ENCODE measurements at regions not wholly inside any gene's neighbourhood (a gene's known extent, or its start where the extent isn't known, plus 50 kb on each side); places are given as distances from the start of the nearest gene placed in this dataset.
"Not testable (repeated sequence)": the region's sequence is repeated elsewhere in the genome, so short reads cannot be mapped to it uniquely, and the experiment has no call there.

DNA sequence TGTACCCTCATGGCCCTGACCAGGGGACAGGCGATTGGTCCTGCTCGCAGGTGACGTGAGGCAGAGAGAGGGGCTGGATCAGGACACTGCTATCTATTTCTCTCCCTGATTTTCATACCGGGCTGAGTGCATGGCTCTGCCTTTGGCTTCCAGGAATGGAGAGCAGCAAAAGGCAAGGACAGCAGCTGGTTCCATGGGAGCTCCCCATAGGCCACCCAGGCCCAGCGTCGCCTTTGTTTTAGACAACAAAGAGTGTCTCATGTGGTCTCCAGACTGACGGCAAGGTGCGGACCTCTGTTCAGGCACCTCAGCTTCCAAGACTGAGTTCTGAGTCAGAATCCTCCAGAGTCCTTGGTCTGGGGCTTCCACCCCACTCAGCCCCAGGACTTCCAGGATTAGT is 123.1 kb downstream of the VEGFA start:
- Mint-ChIP-seq H3K4me1 (peaks cover 6% of the 10 kb centered on the region), H3K9me3 (no peaks in the 10 kb centered on the region), H3K27ac (no peak overlapping the region), H3K36me3 (no peaks in the 10 kb centered on the region), H3K4me3 (no peak overlapping the region), H3K27me3 (peaks cover 15% of the 10 kb centered on the region)

DNA sequence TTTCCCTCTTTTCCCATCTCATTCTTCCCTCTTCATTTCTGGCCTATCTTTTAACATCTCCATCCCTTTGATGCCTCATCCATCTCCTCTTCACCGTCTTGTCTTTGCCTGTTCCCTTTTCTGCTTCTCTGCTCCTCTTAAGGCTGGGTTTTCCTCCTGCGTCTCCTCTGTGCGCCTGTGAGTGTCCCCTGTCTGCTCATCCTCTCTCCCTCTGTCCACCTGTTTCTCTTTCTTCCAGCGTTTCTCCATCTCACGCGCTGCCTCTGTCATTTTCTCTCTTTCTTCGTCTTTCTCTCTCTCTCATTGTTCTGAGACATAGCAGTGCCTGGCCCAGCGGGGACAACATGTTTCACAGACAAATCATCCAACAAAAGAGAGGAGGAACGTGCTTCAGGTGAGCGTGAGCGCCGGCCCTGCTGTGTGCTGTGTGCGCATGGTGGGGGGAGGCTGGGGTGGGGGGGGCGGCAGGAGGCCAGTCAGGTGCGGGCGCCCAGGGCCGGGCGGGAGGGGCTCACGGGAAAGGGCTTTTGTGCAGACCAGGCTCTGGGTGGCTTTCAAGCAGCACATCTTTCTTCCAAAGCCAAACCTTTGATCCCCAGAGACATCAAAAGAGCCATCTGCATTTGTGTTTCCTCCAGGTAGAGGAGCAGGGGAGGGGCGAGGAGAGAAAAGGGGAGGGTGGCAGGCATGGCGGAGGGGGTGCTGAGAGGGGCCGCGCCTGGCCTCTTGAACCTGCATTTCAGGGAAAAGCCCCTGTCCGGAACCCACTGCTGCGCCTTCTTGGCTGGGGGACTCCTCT is 121.3 kb downstream of the VEGFA start:
- H3K4me1 Mint-ChIP-seq = peaks cover 6% of the 10 kb centered on the region
- no peaks in the 10 kb centered on the region for H3K9me3 Mint-ChIP-seq
- peak overlapping the region; percentile 8 for H3K27ac Mint-ChIP-seq
- H3K36me3 Mint-ChIP-seq = no peaks in the 10 kb centered on the region
- H3K4me3 Mint-ChIP-seq = no peak overlapping the region
- H3K27me3 Mint-ChIP-seq = peaks cover 15% of the 10 kb centered on the region

GRCh38 chr6:43890197-43891062 is 120.4 kb downstream of the VEGFA start:
- no peaks in the 10 kb centered on the region for H3K9me3 Mint-ChIP-seq
- H3K27ac Mint-ChIP-seq = no peak overlapping the region
- H3K36me3 Mint-ChIP-seq = no peaks in the 10 kb centered on the region
- H3K4me3 Mint-ChIP-seq = no peak overlapping the region
- H3K4me1 Mint-ChIP-seq = peaks cover 6% of the 10 kb centered on the region
- H3K27me3 Mint-ChIP-seq = peaks cover 15% of the 10 kb centered on the region

DNA sequence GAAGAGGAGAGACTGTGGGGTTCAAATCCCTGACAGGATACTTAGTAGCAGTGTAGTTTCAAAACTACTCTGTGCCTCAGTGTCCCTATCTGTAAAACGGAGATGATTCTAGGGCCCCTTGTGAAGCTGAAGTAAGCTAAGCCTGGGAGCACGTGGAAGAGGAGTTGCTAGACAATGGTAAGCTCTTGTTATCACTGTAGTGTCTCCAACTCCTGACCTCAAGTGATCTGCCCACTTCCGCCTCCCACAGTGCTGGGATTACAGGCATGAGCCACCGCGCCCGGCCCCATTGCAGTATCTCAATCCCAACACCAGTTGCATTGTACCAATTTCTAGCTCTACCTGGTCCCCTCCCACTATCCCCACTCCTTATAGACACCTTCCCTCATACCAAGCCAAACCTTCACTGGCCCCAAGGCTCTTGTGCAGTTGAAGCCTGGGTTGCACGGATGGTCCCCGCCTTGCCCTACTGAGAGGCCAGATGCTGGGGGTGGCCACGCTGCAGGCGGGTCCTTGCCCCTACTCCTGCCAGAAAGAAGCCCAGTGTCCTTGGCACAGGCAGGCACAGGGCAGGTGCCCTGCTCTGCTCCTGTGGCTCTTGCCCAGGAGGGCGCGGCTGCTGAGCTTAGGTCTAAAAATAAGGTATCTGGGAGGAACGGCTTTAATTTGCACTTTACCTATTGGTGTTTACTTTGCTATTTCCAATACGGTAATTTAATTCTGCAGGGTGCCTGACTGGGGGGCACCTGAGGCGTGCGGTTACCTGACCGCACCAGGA is 118.1 kb downstream of the VEGFA start:
- Mint-ChIP-seq H3K27me3 (peaks cover 15% of the 10 kb centered on the region), H3K4me1 (peaks cover 6% of the 10 kb centered on the region), H3K27ac (no peak overlapping the region), H3K4me3 (no peak overlapping the region), H3K9me3 (no peaks in the 10 kb centered on the region), H3K36me3 (no peaks in the 10 kb centered on the region)

DNA sequence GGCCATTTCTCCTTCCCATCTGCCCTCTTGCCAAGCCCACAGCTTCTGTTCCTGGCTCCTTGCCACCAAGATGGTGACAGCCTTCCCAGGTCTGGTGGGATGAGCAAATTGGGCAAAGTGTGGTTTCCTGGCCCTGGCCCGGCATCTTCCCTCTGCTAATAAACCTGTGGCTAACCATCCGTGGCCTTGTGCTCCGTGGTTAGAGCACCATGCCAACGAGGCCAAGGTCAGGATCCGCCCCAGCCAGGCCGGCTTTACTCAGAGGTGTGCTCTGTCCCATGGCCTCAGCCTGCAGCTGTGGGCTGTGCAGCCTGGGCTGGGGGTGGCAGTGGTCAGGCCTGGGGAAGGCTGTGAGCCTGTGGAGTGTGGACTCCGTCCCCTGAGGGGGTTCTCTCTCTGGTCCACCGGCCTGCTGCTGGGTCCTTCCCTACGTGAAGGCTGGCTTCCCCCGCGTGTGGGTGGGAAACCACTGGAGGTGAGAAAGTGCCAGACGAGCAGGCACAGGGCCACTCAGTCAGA is 117.4 kb downstream of the VEGFA start:
- Mint-ChIP-seq H3K27ac (no peak overlapping the region), H3K4me1 (peaks cover 6% of the 10 kb centered on the region), H3K27me3 (peaks cover 15% of the 10 kb centered on the region), H3K9me3 (no peaks in the 10 kb centered on the region), H3K36me3 (no peaks in the 10 kb centered on the region), H3K4me3 (no peak overlapping the region)

DNA sequence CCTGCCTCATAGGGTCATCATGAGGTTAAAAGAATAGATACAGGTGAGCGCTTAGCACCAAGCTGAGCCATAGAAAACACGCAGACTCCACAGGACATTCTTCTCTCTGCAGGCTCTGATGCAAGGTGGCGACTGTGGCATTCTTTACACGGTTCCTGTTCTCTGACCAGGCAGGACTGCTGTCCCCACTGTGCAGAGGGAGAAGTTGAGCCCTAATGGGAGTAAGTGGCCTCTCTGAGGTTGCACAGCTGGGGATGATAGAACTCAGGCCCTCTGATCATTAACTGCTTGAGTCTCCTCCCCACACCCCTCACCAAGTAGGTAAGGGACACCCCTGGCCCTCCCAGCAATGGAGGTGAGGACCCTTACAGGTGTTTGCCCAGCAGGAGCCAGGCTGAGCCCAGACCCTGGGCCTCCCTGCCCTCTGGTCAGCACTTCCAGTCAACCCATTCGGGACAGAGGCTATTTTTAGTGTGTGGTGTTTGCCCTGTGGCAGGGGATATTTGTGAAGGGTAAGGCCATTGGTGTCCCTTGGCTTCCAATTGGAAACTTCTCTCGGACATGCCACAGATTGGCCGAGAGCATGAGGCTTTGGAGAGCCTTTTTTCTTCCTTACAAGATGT is 116.8 kb downstream of the VEGFA start:
- Mint-ChIP-seq H3K9me3 (no peaks in the 10 kb centered on the region), H3K36me3 (no peaks in the 10 kb centered on the region), H3K4me3 (no peak overlapping the region), H3K27ac (no peak overlapping the region), H3K4me1 (peaks cover 6% of the 10 kb centered on the region), H3K27me3 (peaks cover 13% of the 10 kb centered on the region)

DNA sequence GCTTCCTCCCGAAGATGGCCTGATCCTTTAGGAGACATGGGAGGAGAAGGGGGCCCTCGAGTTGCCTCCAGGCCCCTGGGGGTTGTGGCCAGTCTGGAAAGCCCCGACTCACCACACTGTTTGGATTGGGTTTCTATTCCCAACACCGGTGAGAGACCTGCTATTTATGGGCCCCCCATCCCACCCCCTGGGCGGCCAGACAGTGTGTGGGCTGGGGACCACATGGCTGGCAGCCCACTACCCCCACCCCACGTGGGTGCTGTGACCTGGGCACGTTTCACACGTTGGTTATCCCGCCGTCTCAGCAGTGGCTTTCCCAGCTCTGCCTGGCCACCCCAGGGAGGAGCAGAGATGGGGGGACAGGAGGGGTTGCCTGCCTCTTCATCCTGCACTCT is 116.1 kb downstream of the VEGFA start:
- Mint-ChIP-seq H3K9me3 (no peaks in the 10 kb centered on the region), H3K27me3 (peaks cover 11% of the 10 kb centered on the region), H3K4me3 (no peak overlapping the region), H3K36me3 (no peaks in the 10 kb centered on the region), H3K27ac (no peak overlapping the region), H3K4me1 (peaks cover 3% of the 10 kb centered on the region)

DNA sequence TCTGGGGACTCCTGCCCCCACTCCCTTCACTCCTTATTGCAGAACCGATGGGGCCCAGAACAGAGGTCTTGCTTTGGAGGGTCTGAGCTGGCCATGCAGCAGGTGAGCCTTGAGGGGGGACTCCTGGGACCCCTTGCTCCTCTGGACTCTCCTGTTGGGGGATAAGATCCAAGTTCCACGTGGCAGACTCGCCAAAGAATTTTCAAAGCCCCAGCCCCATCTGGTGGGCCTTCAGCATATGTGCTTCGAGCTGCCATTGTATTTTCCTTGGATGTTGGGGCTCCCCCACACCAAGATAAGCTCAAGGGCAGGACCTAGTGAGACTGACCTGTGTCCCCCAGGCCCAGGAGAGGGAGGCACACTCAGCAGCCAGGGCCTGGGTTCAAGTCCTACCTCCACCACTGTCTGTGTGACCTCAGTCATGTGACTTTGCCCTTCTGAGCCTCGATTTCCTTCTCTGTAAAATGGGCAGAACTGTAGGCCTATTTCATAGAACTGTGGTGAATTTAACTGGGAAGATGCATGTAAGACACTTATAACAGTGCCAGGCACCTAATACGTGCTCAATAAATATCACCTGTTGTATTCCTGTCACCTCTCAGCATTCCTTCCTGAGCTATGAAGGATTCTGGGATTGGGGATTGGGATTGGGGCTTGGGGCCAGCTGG is 115.5 kb downstream of the VEGFA start:
- H3K36me3 Mint-ChIP-seq = no peaks in the 10 kb centered on the region
- no peak overlapping the region for H3K4me3 Mint-ChIP-seq
- H3K27ac Mint-ChIP-seq = no peak overlapping the region
- H3K9me3 Mint-ChIP-seq = no peaks in the 10 kb centered on the region
- H3K27me3 Mint-ChIP-seq = peaks cover 10% of the 10 kb centered on the region
- no peaks in the 10 kb centered on the region for H3K4me1 Mint-ChIP-seq

- Mint-ChIP-seq H3K27me3 (peaks cover 7% of the 10 kb centered on the region), H3K9me3 (no peaks in the 10 kb centered on the region), H3K4me3 (no peak overlapping the region), H3K4me1 (no peaks in the 10 kb centered on the region), H3K36me3 (no peaks in the 10 kb centered on the region), H3K27ac (no peak overlapping the region)
These were observed 114.6 kb downstream of the VEGFA start for GRCh38 chr6:43884652-43885022.

DNA sequence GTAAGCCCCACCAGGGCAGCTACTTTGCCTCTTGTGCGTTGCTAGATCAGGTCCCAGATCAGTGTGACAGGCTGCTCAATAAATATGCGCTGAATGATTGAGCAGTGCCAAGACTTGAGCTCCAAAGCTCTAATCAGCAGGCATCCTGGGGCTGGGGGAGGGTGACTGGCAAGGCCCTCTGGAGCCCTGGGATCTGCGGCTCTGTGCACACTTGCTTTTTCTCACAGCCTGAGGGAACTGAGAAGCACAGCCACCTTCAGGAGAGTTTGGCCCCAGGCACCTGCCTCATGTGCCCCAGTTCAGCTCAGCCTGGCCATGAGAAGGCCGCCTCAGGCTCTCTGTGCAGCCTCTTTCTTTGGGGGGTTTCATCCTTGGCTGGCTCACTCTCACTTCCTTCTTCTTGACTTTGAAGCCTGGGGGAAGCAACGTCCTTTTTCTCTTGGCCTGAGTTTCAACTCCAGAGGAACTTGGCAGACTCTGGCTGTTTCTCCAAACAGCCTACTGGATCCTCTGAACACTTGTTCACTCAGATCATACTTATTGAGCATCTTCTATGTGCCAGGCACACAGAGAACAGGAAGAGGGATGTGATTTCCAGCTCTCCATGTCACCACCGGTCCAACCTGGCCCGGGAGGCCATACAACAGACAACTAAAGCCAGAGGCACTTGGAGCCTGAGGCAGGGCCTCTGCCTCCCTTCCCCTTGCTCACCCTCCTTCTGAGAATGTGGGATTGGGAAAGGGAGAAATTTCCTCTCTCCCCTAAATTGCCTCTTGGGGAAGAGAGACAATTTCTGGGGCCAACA is 114.0 kb downstream of the VEGFA start:
- H3K36me3 Mint-ChIP-seq = no peaks in the 10 kb centered on the region
- H3K27me3 Mint-ChIP-seq = peaks cover 7% of the 10 kb centered on the region
- H3K27ac Mint-ChIP-seq = no peak overlapping the region
- no peak overlapping the region for H3K4me3 Mint-ChIP-seq
- H3K9me3 Mint-ChIP-seq = no peaks in the 10 kb centered on the region
- H3K4me1 Mint-ChIP-seq = no peaks in the 10 kb centered on the region

DNA sequence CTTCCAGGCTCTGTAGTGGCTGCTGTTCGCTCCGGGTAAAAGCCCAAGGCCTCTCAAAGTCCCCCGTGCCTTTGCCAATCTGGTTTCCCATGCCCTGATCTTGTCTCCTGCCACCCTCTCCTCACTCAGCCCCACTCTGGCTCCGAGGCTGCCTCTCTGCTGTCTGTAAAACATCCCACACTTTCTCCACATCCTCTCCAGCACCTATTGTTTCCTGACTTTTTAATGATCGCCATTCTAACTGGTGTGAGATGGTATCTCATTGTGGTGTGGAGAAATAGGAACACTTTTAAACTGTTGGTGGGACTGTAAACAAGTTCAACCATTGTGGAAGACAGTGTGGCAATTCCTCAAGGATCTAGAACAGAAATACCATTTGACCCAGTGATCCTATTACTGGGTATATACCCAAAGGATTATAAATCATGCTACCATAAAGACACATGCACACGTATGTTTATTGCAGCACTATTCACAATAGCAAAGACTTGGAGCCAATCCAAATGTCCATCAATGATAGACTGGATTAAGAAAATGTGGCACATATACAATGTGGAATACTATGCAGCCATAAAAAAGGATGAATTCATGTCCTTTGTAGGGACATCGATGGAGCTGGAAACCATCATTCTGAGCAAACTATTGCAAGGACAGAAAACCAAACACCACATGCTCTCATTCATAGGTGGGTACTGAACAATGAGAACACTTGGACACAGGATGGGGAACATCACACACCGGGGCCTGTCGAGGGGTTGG is 112.9 kb downstream of the VEGFA start:
- H3K27me3 Mint-ChIP-seq, H3K4me3 Mint-ChIP-seq, H3K4me1 Mint-ChIP-seq, H3K36me3 Mint-ChIP-seq, H3K27ac Mint-ChIP-seq, H3K9me3 Mint-ChIP-seq: not testable (repeated sequence)

- H3K27ac Mint-ChIP-seq = no peak overlapping the region
- H3K4me3 Mint-ChIP-seq = no peak overlapping the region
- H3K9me3 Mint-ChIP-seq = no peaks in the 10 kb centered on the region
These were observed 110.5 kb downstream of the VEGFA start for GRCh38 chr6:43880236-43881137.

GRCh38 chr6:43879722-43880121 is 109.7 kb downstream of the VEGFA start:
- Mint-ChIP-seq H3K4me3 (no peak overlapping the region), H3K4me1 (no peaks in the 10 kb centered on the region), H3K36me3 (no peaks in the 10 kb centered on the region), H3K27ac (no peak overlapping the region), H3K27me3 (no peaks in the 10 kb centered on the region), H3K9me3 (no peaks in the 10 kb centered on the region)

More at GRCh38 chr6:43880236-43881137, 110.5 kb downstream of the VEGFA start:
- no peaks in the 10 kb centered on the region for H3K27me3 Mint-ChIP-seq
- H3K36me3 Mint-ChIP-seq = no peaks in the 10 kb centered on the region
- no peaks in the 10 kb centered on the region for H3K4me1 Mint-ChIP-seq

Data from activated naive CD4-positive, alpha-beta T cell treated with anti-CD3 and anti-CD28 coated beads, Interleukin-2, amount 50 U/mL, for 24 hours (primary cell).